DND-41 (cell line): ENCODE measurements at regions not wholly inside any gene's neighbourhood (a gene's known extent, or its start where the extent isn't known, plus 50 kb on each side); places are given as distances from the start of the nearest gene placed in this dataset.

Source experiments
- EZH2 ChIP-seq: IDR thresholded peaks from 3 replicates; pipeline ENCODE4 v1.6.1; 2012; ENCODE audit warnings: borderline replicate concordance, low read depth, mild to moderate bottlenecking, moderate library complexity, low read length, inconsistent platforms; ENCODE audit not compliant: severe bottlenecking
- TF ChIP-seq, protein P1 (sequence below): IDR thresholded peaks from 2 replicates; pipeline ENCODE4 v1.5.1; 2012; ENCODE audit warnings: borderline replicate concordance, low read length, moderate library complexity, mild to moderate bottlenecking; ENCODE audit not compliant: poor library complexity, severe bottlenecking; ENCODE audit errors: extremely low read depth

DNA sequence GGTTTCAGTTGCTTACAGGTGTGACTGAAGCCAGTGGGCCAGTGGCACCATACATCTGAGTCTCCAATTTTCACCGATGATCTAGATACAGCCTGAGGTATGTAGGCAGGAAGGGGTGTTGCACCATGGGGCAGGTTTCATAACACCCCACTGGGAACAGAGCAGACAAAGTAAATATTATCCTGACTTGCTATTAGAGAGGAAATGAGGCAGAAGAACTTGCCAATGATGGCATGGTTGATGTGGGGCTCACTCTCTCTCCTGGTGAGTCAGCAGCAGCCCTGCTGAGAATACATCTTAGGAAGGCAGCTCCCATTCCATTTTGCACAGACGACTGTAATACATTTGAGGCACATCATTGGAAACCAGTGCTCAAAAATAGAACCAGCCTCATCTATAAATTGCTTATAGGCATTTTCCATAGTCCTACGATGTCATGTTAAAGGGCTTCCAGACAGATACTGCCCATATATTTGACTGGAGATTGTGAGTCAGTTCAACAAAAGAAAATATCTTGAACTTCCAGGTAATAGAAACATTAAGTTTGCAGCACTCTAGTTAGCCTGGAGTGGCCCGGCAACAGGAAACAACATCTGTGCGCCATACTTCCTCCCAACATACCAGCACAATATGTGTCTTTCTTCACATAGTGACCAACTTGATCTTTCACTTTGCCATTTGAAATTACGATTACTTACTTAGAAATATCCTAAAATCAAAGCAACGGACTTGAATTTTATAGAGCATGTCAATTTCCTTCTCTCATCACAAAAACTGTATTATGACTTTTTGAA is 175.5 kb downstream of the NECTIN3 start:
- TF ChIP-seq, protein P1, sequence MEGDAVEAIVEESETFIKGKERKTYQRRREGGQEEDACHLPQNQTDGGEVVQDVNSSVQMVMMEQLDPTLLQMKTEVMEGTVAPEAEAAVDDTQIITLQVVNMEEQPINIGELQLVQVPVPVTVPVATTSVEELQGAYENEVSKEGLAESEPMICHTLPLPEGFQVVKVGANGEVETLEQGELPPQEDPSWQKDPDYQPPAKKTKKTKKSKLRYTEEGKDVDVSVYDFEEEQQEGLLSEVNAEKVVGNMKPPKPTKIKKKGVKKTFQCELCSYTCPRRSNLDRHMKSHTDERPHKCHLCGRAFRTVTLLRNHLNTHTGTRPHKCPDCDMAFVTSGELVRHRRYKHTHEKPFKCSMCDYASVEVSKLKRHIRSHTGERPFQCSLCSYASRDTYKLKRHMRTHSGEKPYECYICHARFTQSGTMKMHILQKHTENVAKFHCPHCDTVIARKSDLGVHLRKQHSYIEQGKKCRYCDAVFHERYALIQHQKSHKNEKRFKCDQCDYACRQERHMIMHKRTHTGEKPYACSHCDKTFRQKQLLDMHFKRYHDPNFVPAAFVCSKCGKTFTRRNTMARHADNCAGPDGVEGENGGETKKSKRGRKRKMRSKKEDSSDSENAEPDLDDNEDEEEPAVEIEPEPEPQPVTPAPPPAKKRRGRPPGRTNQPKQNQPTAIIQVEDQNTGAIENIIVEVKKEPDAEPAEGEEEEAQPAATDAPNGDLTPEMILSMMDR = no peak
- no peak for TF ChIP-seq EZH2
